ENCODE measurements at regions not wholly inside any gene's neighbourhood (a gene's known extent, or its start where the extent isn't known, plus 50 kb on each side); places are given as distances from the start of the nearest gene placed in this dataset.
A peak's percentile ranks its signal among the peaks of the same experiment; 100 is the strongest.

- Histone ChIP-seq H3K4me3 (no peak overlapping the region), H3K4me1 (peaks cover 0 to 19% (median 9%) of the 10 kb centered on the region in 4 donors), H3K27me3 (no peaks in the 10 kb centered on the region), H3K27ac (peak overlapping the region in 1 of 5 donors; percentile 17), H3K36me3 (no peaks in the 10 kb centered on the region), H3K9me3 (no peaks in the 10 kb centered on the region)
- DNase-seq = no peak
- no peak for TF ChIP-seq CTCF (IDR thresholded peaks at IDR 0.05)
- TF ChIP-seq POLR2AphosphoS5 (IDR thresholded peaks at IDR 0.05) = no peak
- no peak for TF ChIP-seq POLR2A (IDR thresholded peaks at IDR 0.05)
- no peak for TF ChIP-seq EP300 (IDR thresholded peaks at IDR 0.05)
- WGBS, 5 donors = 38 to 64% (median 55%) methylated on average over 3 of the region's 3 CpGs
- intact Hi-C loops (cut with DNase I; ENCODE audit: low total_unique reads) = no loop called here
These were observed 338.1 kb upstream of the TMEM132C start for GRCh38 chr12:127928615-127929571.

GRCh38 chr12:127930122-127930521 is 336.8 kb upstream of the TMEM132C start:
- intact Hi-C loops (cut with DNase I; ENCODE audit: low total_unique reads) = no loop called here
- H3K9me3 ChIP-seq = no peaks in the 10 kb centered on the region
- 29 to 64% (median 54%) methylated on average over 3 to 5 of the region's 5 CpGs for WGBS, 5 donors
- H3K4me3 ChIP-seq = no peak overlapping the region
- TF ChIP-seq POLR2A (IDR thresholded peaks at IDR 0.05) (no peak), POLR2AphosphoS5 (IDR thresholded peaks at IDR 0.05) (no peak), EP300 (IDR thresholded peaks at IDR 0.05) (no peak), CTCF (IDR thresholded peaks at IDR 0.05) (no peak)
- DNase-seq = no peak
- no peaks in the 10 kb centered on the region for H3K27me3 ChIP-seq
- no peaks in the 10 kb centered on the region for H3K36me3 ChIP-seq
- peaks cover 0 to 19% (median 9%) of the 10 kb centered on the region in 4 donors for H3K4me1 ChIP-seq
- no peak overlapping the region for H3K27ac ChIP-seq

DNA sequence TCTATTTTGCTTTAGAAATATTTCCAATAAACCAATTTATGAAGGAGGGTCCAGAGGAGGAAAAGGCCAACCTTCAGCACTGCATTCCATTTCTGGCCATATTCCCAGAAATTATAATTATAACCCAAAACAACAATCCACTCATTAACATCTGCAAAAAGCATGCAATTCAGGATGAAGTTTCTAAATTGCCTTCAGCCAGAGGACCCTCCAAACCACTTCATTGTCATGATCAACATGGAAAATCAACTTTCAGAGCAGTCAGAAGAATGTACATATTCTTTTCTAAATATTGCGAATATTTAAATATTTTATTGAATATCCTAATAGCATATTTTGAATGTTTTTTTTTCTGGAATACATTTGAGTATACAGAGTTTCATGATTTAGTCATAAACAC is 332.6 kb upstream of the TMEM132C start:
- no peak for DNase-seq
- no peak overlapping the region for H3K27ac ChIP-seq
- TF ChIP-seq EP300 (IDR thresholded peaks at IDR 0.05) (no peak), POLR2AphosphoS5 (IDR thresholded peaks at IDR 0.05) (no peak), CTCF (IDR thresholded peaks at IDR 0.05) (no peak), POLR2A (IDR thresholded peaks at IDR 0.05) (no peak)
- H3K27me3 ChIP-seq = no peaks in the 10 kb centered on the region
- H3K36me3 ChIP-seq = no peaks in the 10 kb centered on the region
- H3K4me1 ChIP-seq = no peaks in the 10 kb centered on the region
- H3K9me3 ChIP-seq = no peaks in the 10 kb centered on the region
- intact Hi-C loops (cut with DNase I; ENCODE audit: low total_unique reads) = no loop called here
- no peak overlapping the region for H3K4me3 ChIP-seq
- WGBS, 5 donors = 82 to 95% (median 92%) methylated on average over 1 of the region's 1 CpG

DNA sequence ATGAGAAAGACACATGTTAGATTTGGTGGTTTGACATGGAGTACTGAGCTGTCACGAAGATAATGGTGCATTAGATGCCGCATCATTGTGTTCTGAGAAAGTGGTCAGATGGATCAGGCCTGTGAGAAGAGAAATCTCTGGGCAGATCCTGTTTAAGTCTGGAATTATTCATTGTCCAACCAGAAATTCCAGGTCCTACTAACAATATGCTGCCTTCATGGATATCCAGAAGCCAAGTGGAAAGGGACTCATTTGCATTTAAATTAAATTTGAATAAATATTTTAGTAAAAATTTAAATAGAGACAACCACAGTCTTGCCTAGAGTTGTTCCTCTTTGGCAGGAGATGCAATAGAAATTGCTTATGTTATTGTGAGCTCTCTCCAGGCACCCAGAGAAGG is 330.5 kb upstream of the TMEM132C start:
- DNase-seq = no peak
- Histone ChIP-seq H3K4me1 (no peaks in the 10 kb centered on the region), H3K27me3 (no peaks in the 10 kb centered on the region), H3K9me3 (no peaks in the 10 kb centered on the region), H3K4me3 (no peak overlapping the region), H3K27ac (no peak overlapping the region), H3K36me3 (no peaks in the 10 kb centered on the region)
- TF ChIP-seq CTCF (IDR thresholded peaks at IDR 0.05) (no peak), POLR2A (IDR thresholded peaks at IDR 0.05) (no peak), EP300 (IDR thresholded peaks at IDR 0.05) (no peak)
- intact Hi-C loops (cut with DNase I; ENCODE audit: low total_unique reads) = no loop called here
- 46 to 91% (median 80%) methylated on average over 2 of the region's 2 CpGs for WGBS, 5 donors

Measured in stomach (tissue), 8 donors.